Renal pelvis (tissue), 1 donor: ENCODE measurements at regions not wholly inside any gene's neighbourhood (a gene's known extent, or its start where the extent isn't known, plus 50 kb on each side); places are given as distances from the start of the nearest gene placed in this dataset.

Source experiments
- DNase-seq: peaks from one replicate; pipeline ENCODE4 v3.0.0-alpha.2; 2013

GRCh38 chr1:91575909-91576519 is 75.4 kb downstream of the CDC7 start:
- DNase-seq = no peak

GRCh38 chr1:91578320-91579109 is 77.9 kb downstream of the CDC7 start:
- DNase-seq = no peak

DNA sequence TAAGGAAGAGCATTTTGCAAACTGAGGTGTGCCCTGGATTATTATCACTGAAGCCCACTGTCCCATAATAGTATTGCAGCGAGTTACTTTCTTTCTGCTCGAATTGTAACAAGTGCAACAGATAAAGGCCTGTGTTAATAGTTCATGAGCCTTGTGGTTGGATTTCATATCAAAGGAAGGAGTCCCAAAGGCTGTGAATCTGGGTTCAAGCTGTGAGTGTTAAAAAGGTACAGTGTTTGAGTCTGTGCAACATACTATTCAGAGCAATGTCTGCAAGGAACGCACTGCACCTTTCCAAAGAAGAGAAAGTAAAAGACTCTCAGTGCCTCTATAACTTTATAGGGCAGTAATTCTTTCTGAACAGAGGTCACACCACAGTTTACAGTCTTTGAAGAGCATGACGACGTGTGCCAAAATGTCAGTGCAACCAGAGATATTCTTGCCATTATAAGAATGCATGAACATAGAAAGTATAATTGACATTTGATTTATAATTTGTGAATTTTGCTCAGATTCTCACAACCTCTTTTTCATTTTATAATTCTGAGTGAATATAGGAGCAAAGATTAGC is 79.1 kb downstream of the CDC7 start:
- no peak for DNase-seq

GRCh38 chr1:91582431-91582921 is 81.8 kb downstream of the CDC7 start:
- no peak for DNase-seq

- no peak for DNase-seq
Observed at GRCh38 chr1:91583326-91583755, 82.7 kb downstream of the CDC7 start.

GRCh38 chr1:91584309-91584708 is 83.7 kb downstream of the CDC7 start:
- no peak for DNase-seq

GRCh38 chr1:91584878-91585277 is 84.2 kb downstream of the CDC7 start:
- no peak for DNase-seq

GRCh38 chr1:91585502-91585901 is 84.9 kb downstream of the CDC7 start:
- no peak for DNase-seq

- peak; percentile 88 for DNase-seq
Observed at GRCh38 chr1:91585982-91586381, 85.3 kb downstream of the CDC7 start.

GRCh38 chr1:91589437-91589836 is 88.8 kb downstream of the CDC7 start:
- DNase-seq = no peak

- DNase-seq = no peak
Observed at GRCh38 chr1:91591175-91591974, 90.7 kb downstream of the CDC7 start.

GRCh38 chr1:91592716-91593477 is 92.2 kb downstream of the CDC7 start:
- no peak for DNase-seq

- no peak for DNase-seq
Observed at GRCh38 chr1:91594383-91595055, 93.9 kb downstream of the CDC7 start.

DNA sequence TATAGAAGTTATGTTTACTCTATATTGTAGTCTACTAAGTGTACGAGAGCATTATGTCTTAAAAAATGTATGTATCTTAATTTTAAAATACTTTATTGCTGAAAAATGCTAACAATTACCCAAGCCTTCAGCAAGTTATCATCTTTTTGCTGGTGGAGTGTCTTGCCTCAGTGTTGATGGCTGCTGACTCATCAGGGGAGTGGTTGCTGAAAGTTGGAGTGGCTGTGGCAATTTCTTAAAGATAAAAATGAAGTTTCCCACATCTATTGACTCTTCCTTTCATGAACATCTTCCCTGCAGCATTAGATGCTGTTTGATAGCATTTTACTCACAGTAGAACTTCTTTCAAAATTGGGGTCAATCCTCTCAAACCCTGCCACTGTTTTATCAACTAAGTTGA is 95.8 kb downstream of the CDC7 start:
- no peak for DNase-seq

DNA sequence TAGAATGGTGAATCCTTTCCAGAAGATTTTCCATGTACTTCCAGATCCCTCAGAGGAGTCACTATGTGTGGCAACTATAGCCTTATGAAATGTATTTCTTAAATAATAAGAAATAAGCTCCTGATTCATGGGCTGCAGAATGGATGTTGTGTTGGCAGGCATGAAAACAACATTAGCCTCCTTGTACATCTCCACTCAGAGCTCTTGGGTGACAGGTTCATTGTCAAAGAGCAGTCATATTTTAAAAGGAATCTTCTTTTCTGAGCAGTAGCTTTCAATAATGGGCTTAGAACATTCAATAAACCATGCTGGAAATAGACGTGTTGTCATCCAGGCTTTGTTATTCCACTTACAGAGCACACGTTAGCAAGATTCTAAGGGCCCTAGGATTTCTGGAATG is 96.6 kb downstream of the CDC7 start:
- DNase-seq = no peak

DNA sequence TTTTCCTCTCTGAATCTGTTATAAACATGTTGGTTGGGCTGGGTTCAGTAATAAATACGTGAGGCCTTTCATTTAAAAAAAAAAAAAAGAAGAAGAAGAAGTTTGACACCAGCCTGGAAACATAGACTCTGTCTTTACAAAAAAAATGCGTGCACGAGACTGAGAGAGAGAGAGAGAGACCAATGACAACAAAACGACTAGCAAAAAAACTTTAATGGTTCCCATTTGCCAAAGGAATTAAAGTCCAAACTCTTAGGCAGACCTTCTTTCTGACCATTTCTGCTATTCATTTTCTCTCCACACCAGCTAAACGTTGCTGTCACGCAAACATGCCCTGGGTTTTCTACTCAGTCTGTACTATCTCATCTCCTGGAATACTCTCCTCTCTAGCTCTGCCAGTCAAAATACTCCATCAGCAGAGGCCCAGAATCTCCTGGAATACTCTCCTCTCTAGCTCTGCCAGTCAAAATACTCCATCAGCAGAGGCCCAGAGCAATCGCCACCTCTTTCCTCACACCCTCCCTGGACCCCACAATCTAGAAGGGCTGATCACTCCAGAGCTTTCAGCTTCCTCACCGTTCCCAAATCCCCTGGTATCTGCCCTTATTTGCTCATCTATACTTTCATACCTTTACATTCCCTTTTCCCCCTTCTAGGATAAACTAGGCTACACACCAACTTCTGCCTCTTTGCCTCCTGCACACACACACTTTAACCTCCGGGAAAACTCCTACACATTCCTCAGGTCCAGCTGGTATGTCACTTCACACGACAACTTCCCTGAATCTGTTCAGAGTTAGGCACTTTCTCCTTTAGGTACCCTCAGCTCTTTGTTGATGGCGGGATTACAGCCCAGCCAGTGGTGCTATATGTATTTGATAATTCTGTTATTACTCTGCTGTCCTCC is 100.0 kb downstream of the CDC7 start:
- DNase-seq = no peak

GRCh38 chr1:91601554-91602376 is 101.1 kb downstream of the CDC7 start:
- no peak for DNase-seq

GRCh38 chr1:91603409-91603808 is 102.8 kb downstream of the CDC7 start:
- peak; percentile 65 for DNase-seq

GRCh38 chr1:91604632-91605031 is 104.0 kb downstream of the CDC7 start:
- no peak for DNase-seq
